ENCODE measurements at regions not wholly inside any gene's neighbourhood (a gene's known extent, or its start where the extent isn't known, plus 50 kb on each side); places are given as distances from the start of the nearest gene placed in this dataset.

GRCh38 chr2:122114421-122114820 lies 359.0 kb downstream of the TSN start:
- DNase-seq (ENCODE audit: low read depth) = no peak

GRCh38 chr2:122117371-122117770 lies 361.9 kb downstream of the TSN start:
- DNase-seq (ENCODE audit: low read depth) = no peak

- no peak for DNase-seq (ENCODE audit: low read depth)
Measured at GRCh38 chr2:122129399-122129798, 373.9 kb downstream of the TSN start.

GRCh38 chr2:122132147-122132691 lies 376.8 kb downstream of the TSN start:
- DNase-seq (ENCODE audit: low read depth) = no peak

GRCh38 chr2:122135021-122135937 lies 379.8 kb downstream of the TSN start:
- no peak for DNase-seq (ENCODE audit: low read depth)

- peak; percentile 8 for DNase-seq (ENCODE audit: low read depth)
Measured at GRCh38 chr2:122136056-122136455, 380.6 kb downstream of the TSN start.

GRCh38 chr2:122138561-122138960 lies 383.1 kb downstream of the TSN start:
- no peak for DNase-seq (ENCODE audit: low read depth)

- no peak for DNase-seq (ENCODE audit: low read depth)
Measured at GRCh38 chr2:122139739-122140420, 384.4 kb downstream of the TSN start.

- DNase-seq (ENCODE audit: low read depth) = no peak
Measured at GRCh38 chr2:122144884-122145283, 389.4 kb downstream of the TSN start.

- DNase-seq (ENCODE audit: low read depth) = no peak
Measured at GRCh38 chr2:122145856-122146255, 390.4 kb downstream of the TSN start.

GRCh38 chr2:122148128-122148767 lies 392.8 kb downstream of the TSN start:
- no peak for DNase-seq (ENCODE audit: low read depth)

GRCh38 chr2:122150524-122151280 lies 395.3 kb downstream of the TSN start:
- DNase-seq (ENCODE audit: low read depth) = no peak

- no peak for DNase-seq (ENCODE audit: low read depth)
Measured at GRCh38 chr2:122152571-122152970, 397.1 kb downstream of the TSN start.

GRCh38 chr2:122156176-122156890 lies 400.9 kb downstream of the TSN start:
- no peak for DNase-seq (ENCODE audit: low read depth)

GRCh38 chr2:122157158-122157557 lies 401.7 kb downstream of the TSN start:
- no peak for DNase-seq (ENCODE audit: low read depth)

GRCh38 chr2:122163617-122164016 lies 408.2 kb downstream of the TSN start:
- DNase-seq (ENCODE audit: low read depth) = no peak

- DNase-seq (ENCODE audit: low read depth) = no peak
Measured at GRCh38 chr2:122164964-122165363, 409.5 kb downstream of the TSN start.

- DNase-seq (ENCODE audit: low read depth) = no peak
Measured at GRCh38 chr2:122166820-122167219, 411.4 kb downstream of the TSN start.

GRCh38 chr2:122167515-122167914 lies 412.1 kb downstream of the TSN start:
- no peak for DNase-seq (ENCODE audit: low read depth)

GRCh38 chr2:122168799-122169198 lies 413.3 kb downstream of the TSN start:
- no peak for DNase-seq (ENCODE audit: low read depth)

- no peak for DNase-seq (ENCODE audit: low read depth)
Measured at GRCh38 chr2:122172812-122173211, 417.4 kb downstream of the TSN start.
